ENCODE measurements at regions not wholly inside any gene's neighbourhood (a gene's known extent, or its start where the extent isn't known, plus 50 kb on each side); places are given as distances from the start of the nearest gene placed in this dataset.

DNA sequence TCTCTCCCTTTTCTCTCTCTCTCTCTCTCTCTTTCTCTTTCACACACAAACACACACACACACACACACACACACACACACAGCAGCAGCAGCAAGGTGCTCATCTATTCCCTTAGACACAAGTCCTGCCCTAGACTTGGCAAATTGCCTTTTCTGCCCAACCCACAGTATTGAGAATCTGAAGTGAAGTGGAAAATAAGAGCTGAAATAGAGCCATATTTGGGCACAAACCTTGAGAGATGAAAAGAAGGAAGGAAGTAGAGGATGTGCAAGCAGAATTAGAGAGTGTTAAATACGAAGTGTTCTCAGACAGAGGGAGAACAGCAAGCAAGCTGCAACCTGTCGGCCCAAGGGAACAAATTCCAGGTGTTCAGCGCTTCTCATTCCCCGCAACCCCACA lies 557.5 kb upstream of the NOX3 start:
- TF ChIP-seq POLR2AphosphoS5 (IDR thresholded peaks at IDR 0.05) (no peak), POLR2A (IDR thresholded peaks at IDR 0.05) (no peak), EP300 (IDR thresholded peaks at IDR 0.05) (no peak)
- TF ChIP-seq, protein P1, sequence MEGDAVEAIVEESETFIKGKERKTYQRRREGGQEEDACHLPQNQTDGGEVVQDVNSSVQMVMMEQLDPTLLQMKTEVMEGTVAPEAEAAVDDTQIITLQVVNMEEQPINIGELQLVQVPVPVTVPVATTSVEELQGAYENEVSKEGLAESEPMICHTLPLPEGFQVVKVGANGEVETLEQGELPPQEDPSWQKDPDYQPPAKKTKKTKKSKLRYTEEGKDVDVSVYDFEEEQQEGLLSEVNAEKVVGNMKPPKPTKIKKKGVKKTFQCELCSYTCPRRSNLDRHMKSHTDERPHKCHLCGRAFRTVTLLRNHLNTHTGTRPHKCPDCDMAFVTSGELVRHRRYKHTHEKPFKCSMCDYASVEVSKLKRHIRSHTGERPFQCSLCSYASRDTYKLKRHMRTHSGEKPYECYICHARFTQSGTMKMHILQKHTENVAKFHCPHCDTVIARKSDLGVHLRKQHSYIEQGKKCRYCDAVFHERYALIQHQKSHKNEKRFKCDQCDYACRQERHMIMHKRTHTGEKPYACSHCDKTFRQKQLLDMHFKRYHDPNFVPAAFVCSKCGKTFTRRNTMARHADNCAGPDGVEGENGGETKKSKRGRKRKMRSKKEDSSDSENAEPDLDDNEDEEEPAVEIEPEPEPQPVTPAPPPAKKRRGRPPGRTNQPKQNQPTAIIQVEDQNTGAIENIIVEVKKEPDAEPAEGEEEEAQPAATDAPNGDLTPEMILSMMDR (IDR thresholded peaks at IDR 0.05), result no peak

All from stomach (tissue), 4 donors.